ENCODE measurements at regions not wholly inside any gene's neighbourhood (a gene's known extent, or its start where the extent isn't known, plus 50 kb on each side); places are given as distances from the start of the nearest gene placed in this dataset.

DNA sequence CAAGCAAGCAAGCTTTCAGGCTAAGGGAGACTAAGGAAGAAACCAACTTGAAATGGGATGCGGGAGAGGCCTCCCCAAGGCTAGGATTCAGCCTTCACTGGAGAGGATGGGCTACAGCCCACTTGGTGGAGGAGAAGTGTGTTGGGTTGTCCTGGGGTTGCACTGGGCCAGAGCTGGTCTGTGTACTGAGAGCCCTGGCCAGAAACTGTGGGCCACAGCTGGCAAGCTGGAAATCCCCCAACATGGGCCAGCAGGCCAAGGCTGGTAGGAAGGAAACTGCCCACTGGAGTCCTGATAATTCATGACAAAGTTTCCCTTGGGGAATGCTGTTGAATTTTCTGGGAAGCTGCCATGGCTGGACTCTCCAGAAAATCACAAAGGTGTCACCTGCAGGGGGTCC, 188.0 kb upstream of the S100G start:
- POLR2A ChIA-PET (ENCODE audit: low non-redundant PET), result no interaction called here
- Histone ChIP-seq H3K27ac (ENCODE audit: low read depth, low read length, poor library complexity, severe bottlenecking) (no peak overlapping the region), H3K4me1 (ENCODE audit: insufficient read depth, low read length, poor library complexity, severe bottlenecking) (no peaks in the 10 kb centered on the region), H3K27me3 (replicated peaks; ENCODE audit: insufficient read depth, low read depth, low read length, poor library complexity) (peaks cover 10% of the 10 kb centered on the region), H3K36me3 (ENCODE audit: insufficient read depth, low read length, poor library complexity, severe bottlenecking) (no peaks in the 10 kb centered on the region), H3K9me3 (ENCODE audit: low read depth, low read length, poor library complexity, severe bottlenecking) (no peaks in the 10 kb centered on the region), H3K4me3 (ENCODE audit: low read depth, low read length, poor library complexity, severe bottlenecking) (no peak overlapping the region)
- intact Hi-C loops (cut with micrococcal nuclease; ENCODE audit: unreplicated experiment), result no loop called here
- TF ChIP-seq, protein P1, sequence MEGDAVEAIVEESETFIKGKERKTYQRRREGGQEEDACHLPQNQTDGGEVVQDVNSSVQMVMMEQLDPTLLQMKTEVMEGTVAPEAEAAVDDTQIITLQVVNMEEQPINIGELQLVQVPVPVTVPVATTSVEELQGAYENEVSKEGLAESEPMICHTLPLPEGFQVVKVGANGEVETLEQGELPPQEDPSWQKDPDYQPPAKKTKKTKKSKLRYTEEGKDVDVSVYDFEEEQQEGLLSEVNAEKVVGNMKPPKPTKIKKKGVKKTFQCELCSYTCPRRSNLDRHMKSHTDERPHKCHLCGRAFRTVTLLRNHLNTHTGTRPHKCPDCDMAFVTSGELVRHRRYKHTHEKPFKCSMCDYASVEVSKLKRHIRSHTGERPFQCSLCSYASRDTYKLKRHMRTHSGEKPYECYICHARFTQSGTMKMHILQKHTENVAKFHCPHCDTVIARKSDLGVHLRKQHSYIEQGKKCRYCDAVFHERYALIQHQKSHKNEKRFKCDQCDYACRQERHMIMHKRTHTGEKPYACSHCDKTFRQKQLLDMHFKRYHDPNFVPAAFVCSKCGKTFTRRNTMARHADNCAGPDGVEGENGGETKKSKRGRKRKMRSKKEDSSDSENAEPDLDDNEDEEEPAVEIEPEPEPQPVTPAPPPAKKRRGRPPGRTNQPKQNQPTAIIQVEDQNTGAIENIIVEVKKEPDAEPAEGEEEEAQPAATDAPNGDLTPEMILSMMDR (conservative IDR thresholded peaks at IDR 0.05; ENCODE audit: low read depth, low read length), result no peak
- no peak for TF ChIP-seq EZH2 (IDR thresholded peaks at IDR 0.05; ENCODE audit: borderline replicate concordance, low read depth, low read length, poor library complexity, severe bottlenecking)
- BruUV-seq (replicated peaks), result no TSS peak
- CTCF ChIA-PET, result no interaction called here
- no peak for DNase-seq (ENCODE audit: low spot score)

DNA sequence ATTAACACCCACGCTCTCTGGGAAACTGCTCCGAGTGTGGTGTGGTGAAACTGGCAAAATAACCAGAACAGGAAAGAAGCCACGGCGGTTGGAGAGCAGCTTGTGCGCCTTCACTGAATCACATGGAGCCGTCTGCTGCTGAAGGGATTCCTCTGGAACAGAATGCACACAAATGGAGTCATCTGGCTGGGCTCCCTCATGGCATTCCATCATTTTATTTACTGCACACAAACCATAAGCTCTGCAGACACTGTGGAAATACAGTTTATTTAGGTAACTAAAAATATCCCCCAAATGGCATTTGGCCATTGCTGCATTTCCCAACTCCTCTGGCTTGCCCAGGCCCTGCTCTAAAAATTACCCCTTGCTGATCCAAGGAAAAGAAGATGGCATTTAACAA, 187.0 kb upstream of the S100G start:
- CTCF ChIA-PET, result interaction anchor here (0.6 to 0.9 kb wide), 2 partner anchors 18 to 917 kb away, joined by 3 to 4 read pairs; no protein-coding TSS in a partner anchor

DNA sequence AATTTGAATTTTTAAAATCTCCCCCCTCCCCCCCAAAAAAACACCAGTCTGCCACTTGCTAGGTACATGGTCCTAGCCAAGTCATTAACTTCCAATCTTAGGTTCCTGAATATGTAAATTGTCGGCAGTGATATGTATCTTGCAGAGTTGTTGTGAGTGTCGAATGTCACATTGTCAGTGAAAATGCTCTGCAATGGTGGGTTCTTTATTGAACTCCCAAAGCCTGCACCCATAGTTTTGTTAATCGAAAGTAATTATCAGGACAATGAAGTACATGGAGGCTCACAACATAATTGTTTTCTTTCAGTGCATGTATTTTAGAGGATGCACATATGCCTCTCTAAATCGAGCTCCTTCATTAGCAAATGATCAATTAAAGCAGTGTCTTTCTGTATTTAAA, 185.6 kb upstream of the S100G start:
- intact Hi-C loops (cut with micrococcal nuclease; ENCODE audit: unreplicated experiment), result no loop called here
- no TSS peak for BruUV-seq (replicated peaks)

More for the DNA sequence above, 187.0 kb upstream of the S100G start:
- DNase-seq (ENCODE audit: low spot score), result no peak
- no peaks in the 10 kb centered on the region for H3K36me3 ChIP-seq (ENCODE audit: insufficient read depth, low read length, poor library complexity, severe bottlenecking)
- H3K9me3 ChIP-seq (ENCODE audit: low read depth, low read length, poor library complexity, severe bottlenecking), result no peaks in the 10 kb centered on the region
- no peaks in the 10 kb centered on the region for H3K4me1 ChIP-seq (ENCODE audit: insufficient read depth, low read length, poor library complexity, severe bottlenecking)
- no peak overlapping the region for H3K27ac ChIP-seq (ENCODE audit: low read depth, low read length, poor library complexity, severe bottlenecking)
- BruUV-seq (replicated peaks), result no TSS peak
- TF ChIP-seq EZH2 (IDR thresholded peaks at IDR 0.05; ENCODE audit: borderline replicate concordance, low read depth, low read length, poor library complexity, severe bottlenecking), result no peak
- TF ChIP-seq, protein P1 (conservative IDR thresholded peaks at IDR 0.05; ENCODE audit: low read depth, low read length), result no peak
- POLR2A ChIA-PET (ENCODE audit: low non-redundant PET), result interaction anchor here (0.6 kb wide), 1 partner anchor 98 kb away, joined by 3 read pairs; no protein-coding TSS in a partner anchor
- H3K4me3 ChIP-seq (ENCODE audit: low read depth, low read length, poor library complexity, severe bottlenecking), result no peak overlapping the region
- H3K27me3 ChIP-seq (replicated peaks; ENCODE audit: insufficient read depth, low read depth, low read length, poor library complexity), result peaks cover 13% of the 10 kb centered on the region
- intact Hi-C loops (cut with micrococcal nuclease; ENCODE audit: unreplicated experiment), result no loop called here

More for the DNA sequence above, 185.6 kb upstream of the S100G start:
- no peak overlapping the region for H3K4me3 ChIP-seq (ENCODE audit: low read depth, low read length, poor library complexity, severe bottlenecking)
- H3K27me3 ChIP-seq (replicated peaks; ENCODE audit: insufficient read depth, low read depth, low read length, poor library complexity), result peaks cover 16% of the 10 kb centered on the region
- no peaks in the 10 kb centered on the region for H3K4me1 ChIP-seq (ENCODE audit: insufficient read depth, low read length, poor library complexity, severe bottlenecking)
- TF ChIP-seq, protein P1 (conservative IDR thresholded peaks at IDR 0.05; ENCODE audit: low read depth, low read length), result no peak
- TF ChIP-seq EZH2 (IDR thresholded peaks at IDR 0.05; ENCODE audit: borderline replicate concordance, low read depth, low read length, poor library complexity, severe bottlenecking), result no peak
- DNase-seq (ENCODE audit: low spot score), result no peak
- H3K9me3 ChIP-seq (ENCODE audit: low read depth, low read length, poor library complexity, severe bottlenecking), result no peaks in the 10 kb centered on the region
- H3K27ac ChIP-seq (ENCODE audit: low read depth, low read length, poor library complexity, severe bottlenecking), result no peak overlapping the region
- CTCF ChIA-PET, result no interaction called here
- POLR2A ChIA-PET (ENCODE audit: low non-redundant PET), result no interaction called here
- H3K36me3 ChIP-seq (ENCODE audit: insufficient read depth, low read length, poor library complexity, severe bottlenecking), result no peaks in the 10 kb centered on the region

All from A673 (cell line).